GM18502 (cell line): ENCODE measurements at regions not wholly inside any gene's neighbourhood (a gene's known extent, or its start where the extent isn't known, plus 50 kb on each side); places are given as distances from the start of the nearest gene placed in this dataset.
"Not testable (repeated sequence)": the region's sequence is repeated elsewhere in the genome, so short reads cannot be mapped to it uniquely, and the experiment has no call there.

ENCODE experiments used
- ATAC-seq: cut with Tn5 transposase; IDR thresholded peaks from one replicate; pipeline ENCODE4 v1.9.1; 2021; ENCODE audit warnings: mild to moderate bottlenecking; ENCODE audit not compliant: unreplicated experiment, poor library complexity

DNA sequence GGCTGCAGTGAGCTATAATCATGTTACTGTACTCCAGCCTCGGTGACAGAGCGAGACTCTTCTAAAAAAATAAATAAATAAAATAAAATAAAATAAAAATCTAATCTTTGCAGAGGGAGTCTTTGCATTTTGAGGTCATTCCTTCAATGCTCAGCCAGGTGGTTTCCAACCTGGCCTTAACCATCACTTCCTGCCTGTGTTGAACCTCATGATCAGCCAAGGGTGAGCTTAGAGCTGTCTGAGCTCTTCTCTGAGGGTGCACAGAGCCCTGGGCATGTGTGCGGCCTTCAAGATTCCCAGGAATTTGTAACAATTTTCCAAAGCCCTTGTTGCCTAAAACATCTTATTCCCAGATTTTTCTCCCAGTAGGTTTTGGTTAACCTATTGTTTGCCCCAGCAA, 94.3 kb downstream of the KCNJ12 start:
- not testable (repeated sequence) for ATAC-seq

DNA sequence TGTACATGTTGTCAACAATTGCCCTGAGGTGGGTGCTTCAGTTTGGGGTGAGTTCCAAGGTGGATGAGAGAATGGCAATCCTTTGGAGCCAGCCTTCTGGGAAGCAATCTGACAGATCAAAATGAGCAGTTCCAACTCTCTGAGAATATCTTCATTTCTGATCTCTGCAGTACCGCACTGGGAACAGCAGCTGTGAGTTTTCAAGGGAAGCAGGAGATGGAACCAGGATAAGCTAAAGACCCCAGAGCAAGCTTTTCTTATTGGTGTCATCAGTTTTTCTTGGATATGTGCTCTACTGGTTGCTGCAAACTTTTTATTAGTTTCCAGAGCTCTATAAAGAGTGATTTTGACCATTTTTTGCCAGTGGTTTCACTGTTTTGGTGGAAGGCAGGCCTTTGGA, 94.7 kb downstream of the KCNJ12 start:
- ATAC-seq, result no peak

DNA sequence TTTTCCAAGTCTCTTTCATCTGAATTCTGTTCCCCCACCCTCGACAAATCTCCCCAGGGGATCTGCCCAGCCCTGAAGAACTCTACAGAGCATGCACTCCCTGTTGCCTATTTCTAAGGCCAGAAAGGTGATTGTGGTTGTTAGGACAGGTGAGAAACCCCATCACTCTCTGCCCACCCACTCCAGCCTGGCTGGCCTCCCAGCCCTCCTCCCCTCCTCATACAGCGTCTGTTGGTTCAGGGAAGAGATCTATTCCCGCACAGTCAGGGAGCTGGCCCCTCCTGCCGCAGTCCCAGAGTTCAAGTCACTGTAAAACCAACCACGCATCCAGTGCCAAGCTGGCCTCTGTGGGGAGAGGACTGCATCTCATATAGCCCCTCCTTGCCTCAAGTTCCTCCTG, 98.7 kb downstream of the KCNJ12 start:
- no peak for ATAC-seq

DNA sequence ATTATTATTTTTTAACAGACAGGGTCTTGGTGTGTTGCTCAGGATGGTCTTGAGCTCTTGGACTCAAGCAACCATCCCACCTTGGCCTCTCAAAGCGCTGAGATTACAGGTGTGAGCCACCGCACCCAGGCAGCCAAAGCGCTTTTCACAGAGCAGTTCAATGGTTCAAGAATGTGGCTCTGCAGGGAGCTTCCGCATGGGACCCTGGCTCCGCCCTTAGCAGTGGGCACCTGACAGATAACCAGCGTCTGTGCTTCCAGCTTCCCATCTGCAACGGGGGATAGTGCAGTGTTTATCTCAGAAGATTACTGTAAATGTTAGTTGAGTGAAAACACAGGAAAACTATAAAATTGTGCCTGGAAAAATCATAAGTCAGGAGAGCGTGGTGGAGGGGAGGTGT, 99.4 kb downstream of the KCNJ12 start:
- ATAC-seq, result no peak

DNA sequence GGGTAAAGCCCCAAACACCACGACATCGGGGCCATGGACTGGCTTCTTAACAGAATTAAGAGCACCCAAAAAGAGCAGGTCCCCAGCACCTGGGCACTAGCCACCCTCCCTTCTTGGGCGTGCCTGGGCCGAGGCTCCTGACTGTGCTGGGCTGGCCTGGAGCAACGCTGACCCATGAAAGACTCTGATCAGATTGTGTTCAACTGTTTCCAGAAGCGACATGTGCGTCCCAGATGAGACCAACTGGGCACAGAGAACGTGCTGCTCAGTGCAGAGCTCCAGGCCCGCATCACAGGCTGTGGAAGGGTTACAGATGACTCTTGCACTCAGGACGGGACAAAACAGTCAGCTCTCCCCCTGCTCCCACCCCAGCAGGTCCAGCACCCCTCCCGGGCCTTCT, 100.7 kb downstream of the KCNJ12 start:
- ATAC-seq, result no peak

DNA sequence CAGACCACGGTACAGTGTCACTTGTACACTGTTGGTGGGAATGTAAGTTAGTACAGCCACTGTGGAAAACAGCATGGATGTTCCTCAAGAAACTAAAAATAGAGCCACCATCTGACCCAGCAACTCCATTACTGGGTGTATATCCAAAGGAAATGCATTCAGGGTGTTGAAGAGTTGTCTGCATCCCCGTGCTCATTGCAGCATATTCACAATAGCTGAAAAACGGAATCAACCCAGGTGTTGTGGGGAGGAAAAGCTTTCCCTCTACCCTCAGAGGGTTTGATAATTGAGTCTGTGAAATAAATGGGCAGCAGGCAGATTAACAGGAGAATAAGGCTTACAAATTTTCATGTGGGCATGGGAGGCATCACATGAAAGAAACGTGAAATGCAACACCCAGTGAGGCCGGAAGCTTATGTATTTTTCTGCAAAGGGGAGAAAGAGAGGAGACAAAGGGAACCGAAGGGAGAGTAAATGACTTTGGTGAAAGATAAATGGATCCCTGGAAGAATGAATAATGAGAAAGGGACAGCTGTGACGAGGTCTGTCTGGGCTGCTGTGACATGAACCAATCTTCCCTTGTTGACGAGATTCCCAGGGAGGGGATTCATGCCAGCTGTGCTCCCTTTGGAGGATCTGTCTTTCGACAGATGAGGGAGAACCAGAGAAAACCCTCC, 106.2 kb downstream of the KCNJ12 start:
- ATAC-seq, result no peak

DNA sequence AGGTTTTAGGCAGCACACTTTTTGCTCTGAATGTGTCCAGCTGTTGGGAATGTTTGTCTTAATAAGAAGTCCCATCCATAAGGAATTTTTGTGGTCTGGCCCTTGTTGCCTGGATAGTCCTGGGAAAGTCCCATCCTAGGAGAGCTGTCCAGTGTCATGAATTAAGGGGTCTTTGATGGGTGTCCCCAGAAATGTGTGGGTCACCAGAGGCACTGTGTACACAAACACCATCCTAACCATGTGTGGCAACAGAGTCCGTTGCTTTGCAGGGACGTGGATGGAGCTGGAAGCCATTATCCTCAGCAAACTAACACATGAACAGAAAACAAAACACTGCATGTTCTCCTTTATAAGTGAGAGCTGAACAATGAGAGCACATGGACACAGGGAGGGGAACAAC, 111.9 kb downstream of the KCNJ12 start:
- ATAC-seq, result not testable (repeated sequence)

DNA sequence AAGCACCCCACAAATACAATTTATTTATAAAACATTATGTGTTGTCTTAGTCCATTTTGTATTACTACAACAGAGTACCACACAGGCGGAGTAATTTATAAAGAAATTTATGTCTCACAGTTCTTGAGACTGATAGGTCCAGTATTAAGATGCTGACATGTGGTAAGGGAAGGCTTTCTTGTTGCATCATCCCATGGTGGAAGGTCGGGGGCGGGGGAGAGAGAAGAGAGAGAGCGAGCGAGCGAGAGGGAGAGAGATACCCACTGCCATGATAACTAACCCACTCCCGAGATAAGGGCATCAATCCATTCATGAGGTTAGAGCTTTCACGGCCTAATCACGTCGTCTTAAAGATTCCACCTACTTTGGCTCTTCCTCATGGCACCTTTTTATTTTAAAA, 117.8 kb downstream of the KCNJ12 start:
- no peak for ATAC-seq

DNA sequence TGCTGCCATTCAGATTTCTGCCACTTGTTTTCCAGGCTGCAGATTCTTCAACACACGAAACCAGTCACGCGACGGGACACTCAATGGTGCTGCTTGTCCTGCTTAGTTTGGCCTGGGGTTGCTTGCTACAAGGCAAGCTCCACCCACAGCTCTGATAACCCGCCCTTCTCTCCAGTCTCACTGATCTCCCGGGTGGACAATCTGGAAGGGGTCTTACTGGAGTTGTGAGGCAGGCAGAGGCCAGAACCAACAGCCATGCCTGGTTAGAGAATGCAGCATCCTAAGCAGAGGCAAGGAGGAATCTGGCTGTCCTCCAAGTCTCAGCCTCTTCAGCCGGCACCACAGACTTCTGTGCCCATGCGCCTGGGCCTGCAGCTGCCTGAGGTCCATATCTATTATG, 119.1 kb downstream of the KCNJ12 start:
- ATAC-seq, result no peak

DNA sequence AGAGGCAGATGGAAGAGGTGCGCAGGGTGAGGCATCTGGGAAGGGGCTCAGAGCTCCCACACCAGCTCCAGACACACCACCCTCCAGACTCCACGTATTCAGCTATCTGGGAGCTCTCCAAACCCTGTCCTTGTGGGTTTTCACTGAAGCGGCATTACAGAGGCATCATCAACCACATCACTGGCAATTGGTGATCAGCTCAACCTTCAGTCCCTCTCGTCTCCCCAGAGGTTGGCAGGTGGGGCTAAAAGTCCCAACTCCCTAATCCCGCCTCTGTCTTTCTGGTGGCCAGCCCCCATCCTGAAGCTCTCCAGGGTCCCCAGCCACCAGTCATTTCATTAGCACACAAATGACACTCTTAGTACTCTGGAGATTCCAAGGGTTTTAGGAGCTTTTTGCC, 123.9 kb downstream of the KCNJ12 start:
- ATAC-seq, result no peak

DNA sequence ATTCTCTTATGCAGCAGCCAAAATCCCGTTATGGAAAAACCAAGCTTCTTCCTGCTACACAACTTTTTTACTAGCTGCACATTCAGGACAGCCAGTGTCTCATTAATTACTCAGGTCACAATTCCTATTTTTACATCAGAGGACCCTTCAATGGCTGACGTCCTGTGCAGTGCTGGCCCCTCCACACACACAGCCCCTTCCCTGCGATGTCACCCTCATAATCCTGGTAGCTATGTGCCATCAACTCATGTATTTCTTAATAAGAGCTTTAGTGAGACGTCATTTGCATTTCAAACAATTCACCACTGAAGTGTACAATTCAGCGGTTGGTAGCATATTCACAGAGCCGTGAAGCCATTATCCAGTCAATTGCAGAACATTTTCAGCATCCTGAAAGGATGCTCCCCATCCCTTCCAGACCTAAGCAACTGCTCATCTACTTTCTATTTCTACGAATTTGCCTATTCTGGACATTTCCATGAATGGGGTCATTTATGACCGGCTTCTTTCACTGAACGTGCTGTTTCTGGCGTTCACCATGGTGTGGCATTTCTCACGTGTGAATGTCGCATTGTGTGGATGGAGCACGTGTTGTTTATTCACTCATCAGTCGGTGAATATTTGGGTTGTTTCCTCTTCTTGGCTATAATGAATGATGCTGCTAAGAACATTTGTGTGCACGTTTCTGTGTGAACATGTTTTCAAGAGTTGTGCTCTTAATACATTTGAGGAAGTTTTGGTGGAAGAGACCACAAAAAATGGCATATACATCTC, 126.0 kb downstream of the KCNJ12 start:
- ATAC-seq, result not testable (repeated sequence)

DNA sequence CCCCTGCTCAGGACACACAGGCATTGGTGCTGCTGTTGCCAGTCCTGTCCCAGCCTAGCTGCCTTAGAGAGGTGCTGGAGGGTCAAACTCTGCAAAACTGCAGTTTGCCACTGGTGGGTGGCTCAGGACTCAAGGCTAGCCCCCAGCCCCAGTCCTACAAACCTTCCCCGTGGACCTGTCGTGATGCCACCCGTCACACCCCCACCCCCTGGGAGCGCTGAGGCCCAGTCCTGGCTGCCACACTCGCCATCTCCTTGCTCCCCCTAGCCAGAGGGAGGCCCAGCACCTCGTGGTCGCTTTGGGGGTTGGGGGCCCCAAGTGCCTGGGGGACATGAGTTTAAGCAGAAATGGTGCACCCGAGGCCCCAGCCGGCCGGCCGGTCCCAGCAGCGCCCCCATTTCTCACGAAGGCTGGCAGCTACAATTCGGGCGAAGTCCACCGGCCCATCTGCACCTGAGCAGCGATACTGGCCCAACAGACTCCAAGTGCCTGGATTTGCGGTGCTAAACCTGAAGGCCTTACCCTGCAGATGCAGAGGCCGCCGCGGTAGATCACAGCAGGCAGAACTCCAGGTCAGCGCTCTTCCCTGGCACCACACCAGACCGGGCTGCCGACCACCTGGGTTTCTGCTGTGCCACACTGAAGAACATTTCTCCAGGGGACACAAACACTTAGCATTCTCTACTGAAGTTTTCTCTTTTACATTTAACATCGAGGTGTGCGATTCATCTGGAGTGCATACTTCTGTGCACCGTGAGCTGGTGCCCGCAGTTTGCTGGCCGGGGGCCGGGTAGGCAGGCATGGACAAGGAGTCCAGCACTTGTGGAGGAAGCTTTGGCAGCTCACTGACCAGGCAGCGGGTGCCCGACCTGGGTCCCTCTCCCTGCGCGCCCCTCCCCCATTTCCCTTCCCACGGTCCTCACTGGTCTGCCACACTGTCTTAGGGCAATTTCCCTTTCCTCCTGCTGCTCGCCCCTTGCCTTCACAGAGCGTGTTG, 130.0 kb downstream of the KCNJ12 start:
- ATAC-seq, result no peak

DNA sequence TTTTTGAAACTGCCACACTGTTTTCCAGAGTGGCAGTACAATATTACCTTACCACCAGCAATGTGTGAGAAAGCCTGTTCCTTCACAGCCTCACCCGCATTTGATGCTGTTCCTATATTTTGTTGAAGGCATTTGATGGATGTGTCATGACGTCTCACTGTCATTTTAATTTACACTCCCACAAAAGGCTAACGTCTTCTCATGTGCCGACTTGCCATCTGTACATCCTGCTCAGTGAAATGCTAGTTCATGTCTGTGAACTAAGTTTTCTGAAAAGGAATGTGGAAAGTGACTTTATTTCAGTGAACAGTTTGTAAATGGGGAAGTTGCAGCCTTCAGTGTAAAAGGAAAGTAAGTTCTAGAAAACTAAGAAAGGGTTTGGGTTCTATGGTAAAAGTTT, 131.6 kb downstream of the KCNJ12 start:
- ATAC-seq, result not testable (repeated sequence)

DNA sequence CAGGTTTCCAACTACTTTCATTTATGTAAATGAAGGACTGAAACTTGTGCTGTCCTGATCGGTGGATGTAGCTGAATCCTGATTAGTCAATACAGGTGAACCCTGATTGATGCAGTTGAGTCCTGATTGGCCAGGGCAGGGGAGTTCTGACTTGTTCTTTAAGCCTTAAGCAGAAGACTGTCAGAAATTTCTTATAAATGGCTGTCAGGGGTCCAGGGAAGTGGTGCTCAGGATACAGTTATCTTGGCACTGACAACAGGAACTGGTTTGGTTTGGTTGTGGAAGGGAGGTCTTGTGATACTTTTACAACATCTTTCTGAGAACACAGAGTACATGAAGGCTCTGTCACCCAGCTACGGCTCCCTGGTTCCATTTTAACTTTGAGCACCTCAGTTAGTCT, 132.1 kb downstream of the KCNJ12 start:
- no peak for ATAC-seq

DNA sequence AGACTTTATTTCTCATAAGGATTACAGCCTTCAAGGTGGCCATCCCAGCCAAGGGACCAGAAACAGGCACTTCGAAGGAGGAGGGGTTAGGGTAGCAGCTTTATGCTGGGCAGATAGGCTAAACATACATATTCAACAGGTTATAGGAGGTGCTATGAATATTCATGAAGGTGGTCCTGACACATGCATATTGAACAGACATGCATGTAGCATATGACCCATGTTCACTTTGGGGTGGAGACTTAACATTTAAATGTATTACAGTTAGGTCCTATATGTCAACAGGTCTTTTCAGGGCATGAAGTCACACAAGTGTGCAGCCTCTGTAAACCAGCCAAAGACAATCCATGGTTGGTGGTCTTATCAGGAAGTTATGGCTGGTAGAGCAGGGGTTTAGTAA, 133.2 kb downstream of the KCNJ12 start:
- not testable (repeated sequence) for ATAC-seq

DNA sequence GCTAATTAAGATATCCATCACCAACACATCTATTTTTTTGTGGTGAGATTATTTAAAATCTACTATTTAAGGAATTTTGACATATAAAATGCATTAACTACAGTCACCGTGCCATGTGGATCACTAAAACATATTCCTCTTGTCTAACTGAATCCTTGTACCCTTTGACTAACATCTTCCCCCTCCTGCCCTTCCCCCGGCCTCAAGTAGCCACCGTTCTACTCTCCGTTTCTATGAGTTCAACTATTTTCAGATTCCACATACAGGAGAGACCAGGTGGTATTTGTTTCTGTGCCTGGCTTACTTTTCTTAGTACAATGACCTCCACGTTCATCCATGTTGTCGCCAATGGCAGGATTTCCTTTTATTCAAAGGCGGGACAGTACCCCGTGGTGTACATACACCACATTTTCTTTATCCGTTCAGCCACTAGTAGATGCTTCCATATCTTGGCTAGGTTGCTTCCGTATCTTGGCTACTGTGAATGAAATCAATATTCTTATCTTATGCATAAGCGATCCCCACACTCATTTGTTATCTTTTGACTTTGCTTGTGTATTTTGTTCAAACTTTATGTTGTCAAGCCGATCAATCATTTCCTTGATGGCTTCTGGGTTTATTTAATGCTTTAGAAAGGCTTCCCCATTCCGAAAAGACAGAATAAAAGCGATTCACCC, 134.7 kb downstream of the KCNJ12 start:
- no peak for ATAC-seq

DNA sequence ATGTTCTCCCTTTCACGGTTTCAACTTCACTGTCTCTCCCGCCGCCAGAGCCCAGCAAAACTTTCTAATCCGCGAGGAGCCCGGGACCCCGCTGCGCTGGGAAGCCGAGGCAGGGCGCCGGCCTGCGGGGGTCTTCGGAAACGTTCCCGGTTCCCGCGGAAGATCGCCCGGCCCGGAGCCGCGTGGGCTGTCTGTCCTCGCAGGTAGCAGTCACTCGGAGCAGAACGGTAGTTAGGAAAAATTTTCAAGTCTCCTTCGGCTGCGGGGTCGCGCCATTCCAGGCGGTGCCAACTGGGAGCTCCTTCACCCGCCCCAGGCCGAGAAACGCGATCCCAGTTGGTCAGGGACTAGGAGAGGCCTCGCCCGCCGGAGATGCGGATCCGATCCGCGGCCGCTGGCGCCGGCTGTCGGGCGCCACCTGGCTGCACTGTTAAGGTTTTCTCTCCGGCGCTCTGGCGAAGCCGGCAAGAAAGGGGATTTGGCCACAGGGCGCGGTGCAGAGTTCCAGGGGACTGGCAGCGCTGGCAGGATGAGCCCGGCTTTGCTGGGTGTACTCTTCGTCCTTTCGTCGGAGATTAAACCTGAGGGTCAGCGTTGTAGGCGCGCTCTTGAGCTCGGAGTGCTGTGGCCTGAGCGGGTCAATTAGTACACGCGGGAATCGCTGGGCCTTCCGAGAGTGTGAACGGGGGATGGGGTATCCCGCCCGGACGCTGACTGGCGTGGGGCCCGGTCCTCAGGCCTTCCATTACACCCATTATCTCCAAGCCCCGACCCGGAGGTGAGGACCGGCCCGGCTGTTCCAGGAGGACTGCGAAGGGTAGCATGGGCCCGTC, 135.4 kb downstream of the KCNJ12 start:
- peak; percentile 70 for ATAC-seq

DNA sequence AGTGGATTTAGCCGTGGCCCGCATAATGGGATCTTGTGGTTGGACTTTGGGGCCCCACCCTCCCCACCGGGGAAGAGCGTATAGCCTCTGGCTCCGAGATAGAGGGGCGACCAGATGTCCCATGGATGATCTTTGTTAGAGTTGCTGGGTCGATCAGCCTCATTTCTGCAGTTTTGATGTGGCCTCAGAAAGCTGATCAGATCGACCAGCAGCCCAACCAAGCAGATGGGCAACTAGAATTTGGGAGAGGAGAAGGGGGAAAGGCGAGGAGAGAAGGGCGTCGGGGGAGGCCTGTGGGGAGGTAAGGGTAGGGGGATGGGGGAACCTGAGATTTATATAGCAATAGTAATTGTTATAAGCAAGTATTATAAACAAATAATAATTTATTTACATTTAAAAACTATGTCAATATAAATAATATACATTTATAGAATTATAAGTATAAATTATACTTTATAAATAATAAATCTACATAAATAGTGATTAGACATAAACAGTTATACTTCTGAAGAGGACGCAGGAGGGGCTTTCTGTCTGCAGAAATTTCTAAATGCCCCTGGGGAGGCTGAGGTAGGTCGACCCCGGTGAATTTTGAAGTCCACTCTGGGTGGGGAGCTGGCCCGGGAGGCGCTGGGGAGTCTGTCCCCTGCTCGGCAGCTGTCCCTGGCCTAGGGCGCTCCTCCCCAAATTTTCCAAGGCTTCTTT, 136.3 kb downstream of the KCNJ12 start:
- ATAC-seq, result no peak
